ENCODE measurements at regions not wholly inside any gene's neighbourhood (a gene's known extent, or its start where the extent isn't known, plus 50 kb on each side); places are given as distances from the start of the nearest gene placed in this dataset.
"Not testable (repeated sequence)": the region's sequence is repeated elsewhere in the genome, so short reads cannot be mapped to it uniquely, and the experiment has no call there.

- no peak for DNase-seq (ENCODE audit: low spot score)
These were observed 190.8 kb downstream of the ADRA2A start for GRCh38 chr10:111267673-111268072.

DNA sequence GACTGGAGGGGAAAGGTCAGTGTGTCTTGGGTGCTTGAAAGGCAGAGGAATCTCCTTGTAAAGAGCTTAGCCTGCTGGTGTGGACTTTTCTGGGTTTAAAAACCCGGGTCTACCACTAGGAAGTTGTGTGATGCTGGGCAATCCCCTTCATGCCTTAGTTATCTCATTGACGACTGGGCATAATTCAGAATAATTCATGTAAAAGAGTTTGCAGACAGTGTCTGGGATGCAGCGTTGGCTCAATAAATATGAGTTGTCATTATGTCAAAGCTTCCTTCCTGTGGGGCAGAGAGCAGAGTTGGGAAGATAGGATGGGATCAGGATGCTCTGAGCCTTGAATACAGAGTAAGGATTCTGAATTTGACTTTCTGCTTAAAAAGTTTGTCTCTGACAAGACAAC lies 196.4 kb downstream of the ADRA2A start:
- DNase-seq (ENCODE audit: low spot score), result no peak

DNA sequence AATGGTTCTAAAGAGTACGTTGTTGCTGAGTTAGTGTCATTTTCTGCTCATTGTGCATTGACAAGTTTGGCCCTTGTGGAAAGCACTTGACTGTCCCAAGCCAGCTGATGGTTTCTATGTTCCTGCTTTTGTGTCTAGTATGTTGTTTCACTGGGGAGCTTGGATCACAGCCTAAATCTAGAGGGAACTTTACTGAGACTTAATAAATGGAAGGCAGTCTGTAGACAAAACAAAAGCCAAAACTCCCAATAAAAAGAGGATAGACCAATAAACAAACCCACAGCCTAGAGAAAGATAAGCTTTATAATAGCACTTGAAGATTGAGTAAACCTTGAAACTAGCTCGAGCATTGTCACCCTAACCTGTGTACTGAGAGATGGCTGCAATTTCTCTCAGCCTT lies 196.8 kb downstream of the ADRA2A start:
- no peak for DNase-seq (ENCODE audit: low spot score)

GRCh38 chr10:111275091-111275490 lies 198.3 kb downstream of the ADRA2A start:
- no peak for DNase-seq (ENCODE audit: low spot score)

GRCh38 chr10:111277661-111278060 lies 200.8 kb downstream of the ADRA2A start:
- DNase-seq (ENCODE audit: low spot score), result no peak

- no peak for DNase-seq (ENCODE audit: low spot score)
These were observed 201.4 kb downstream of the ADRA2A start for GRCh38 chr10:111278266-111278665.

GRCh38 chr10:111281516-111281915 lies 204.7 kb downstream of the ADRA2A start:
- no peak for DNase-seq (ENCODE audit: low spot score)

DNA sequence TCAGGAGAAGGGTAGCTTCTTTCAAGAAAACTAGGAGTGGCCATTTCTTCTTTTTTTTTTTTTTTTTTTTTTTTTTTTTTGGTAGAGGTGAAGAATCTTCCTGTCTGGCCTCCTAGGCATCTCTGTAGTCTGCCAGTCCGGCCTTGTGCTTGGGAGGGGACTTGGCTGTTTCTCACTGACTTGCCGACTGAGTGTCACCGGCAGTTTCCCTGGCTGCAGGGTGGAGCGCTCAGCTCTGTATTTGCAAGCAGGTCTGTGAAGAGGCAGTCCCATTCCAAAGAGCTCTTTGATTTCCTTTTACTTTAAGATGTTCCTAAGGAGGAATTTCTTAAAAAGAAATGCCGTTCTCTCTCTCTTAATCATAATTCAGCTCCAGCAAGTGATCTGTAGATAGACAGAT lies 212.6 kb downstream of the ADRA2A start:
- DNase-seq (ENCODE audit: low spot score), result no peak

DNA sequence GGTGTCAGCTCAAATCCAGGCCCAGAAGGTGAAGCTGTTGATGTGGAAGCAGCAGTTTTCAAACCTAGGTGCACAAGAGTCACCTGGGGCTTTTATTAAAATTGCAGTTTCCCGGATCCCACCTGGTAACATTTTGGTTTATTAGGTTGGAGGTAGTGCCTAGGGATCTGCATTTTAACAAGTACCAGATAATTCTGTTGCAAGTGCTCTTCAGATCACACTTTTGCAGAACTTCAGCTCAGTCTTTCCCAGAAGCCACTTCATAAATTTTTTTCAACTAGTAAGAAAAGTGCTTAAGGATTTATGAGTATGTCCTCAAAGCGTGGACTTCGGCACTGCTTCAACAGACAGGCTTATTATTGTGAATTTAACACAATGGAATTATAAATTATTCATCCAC lies 213.8 kb downstream of the ADRA2A start:
- DNase-seq (ENCODE audit: low spot score), result no peak

DNA sequence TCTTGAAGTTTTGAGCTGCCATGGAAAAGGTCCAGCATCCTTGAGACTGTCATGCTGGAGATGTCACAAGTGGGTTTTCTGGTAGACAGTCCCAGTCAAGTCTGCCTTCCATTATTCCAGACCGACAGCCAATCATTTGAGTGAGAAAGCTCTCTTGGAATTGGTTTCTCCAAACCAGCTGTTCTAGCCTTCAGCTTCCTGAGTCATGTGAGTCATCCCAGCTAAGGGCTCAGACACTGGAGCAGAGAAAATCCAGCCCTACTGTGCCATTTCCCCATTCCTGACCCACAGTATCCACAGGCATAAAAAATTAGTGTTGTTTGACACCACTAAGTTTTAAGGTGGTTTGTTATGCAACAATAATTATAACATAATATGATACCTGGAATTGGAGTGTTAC lies 219.0 kb downstream of the ADRA2A start:
- no peak for DNase-seq (ENCODE audit: low spot score)

DNA sequence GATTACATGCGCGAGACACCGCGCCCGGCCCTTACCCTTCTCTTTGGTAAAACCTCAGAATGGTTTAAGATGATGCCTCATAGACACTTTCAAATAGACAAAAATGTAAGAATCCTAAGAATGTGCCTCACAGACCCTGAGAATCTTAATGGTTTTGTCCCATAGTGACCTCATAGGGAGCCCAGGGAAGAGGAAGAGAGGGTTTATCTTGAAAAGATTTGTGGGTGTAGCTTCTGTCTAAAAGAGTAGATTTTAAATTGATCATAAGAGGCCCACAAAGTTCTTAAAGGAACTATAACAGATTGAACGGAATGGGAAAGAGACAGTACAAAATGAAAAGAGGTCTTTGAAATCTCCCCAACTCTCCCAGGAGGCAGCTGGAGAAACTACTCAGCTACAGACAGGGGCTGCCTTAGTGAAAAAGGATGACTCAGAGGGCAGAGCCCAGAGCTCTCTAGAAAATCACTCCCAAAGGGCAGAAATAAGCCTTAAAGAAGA lies 220.6 kb downstream of the ADRA2A start:
- DNase-seq (ENCODE audit: low spot score), result no peak

GRCh38 chr10:111298031-111298430 lies 221.2 kb downstream of the ADRA2A start:
- no peak for DNase-seq (ENCODE audit: low spot score)

DNA sequence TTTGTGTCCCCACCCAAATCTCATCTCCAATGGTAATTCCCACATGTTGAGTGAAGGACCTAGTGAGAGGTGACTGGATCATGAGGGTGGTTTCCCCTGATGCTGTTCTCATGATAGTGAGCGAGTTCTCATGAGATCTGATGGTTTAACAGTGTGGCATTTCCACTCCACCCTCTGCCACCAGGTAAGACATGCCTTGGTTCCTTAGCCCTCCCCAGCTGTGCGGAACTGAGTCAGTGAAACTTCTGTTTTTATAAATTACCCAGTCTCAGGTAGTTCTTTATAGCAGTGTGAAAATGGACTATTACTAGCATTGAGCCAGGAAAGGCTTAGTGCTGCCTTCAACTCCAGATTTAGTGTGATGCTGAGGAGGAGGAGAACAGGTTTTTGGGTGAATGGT lies 222.2 kb downstream of the ADRA2A start:
- no peak for DNase-seq (ENCODE audit: low spot score)

GRCh38 chr10:111303887-111304286 lies 227.1 kb downstream of the ADRA2A start:
- no peak for DNase-seq (ENCODE audit: low spot score)

DNA sequence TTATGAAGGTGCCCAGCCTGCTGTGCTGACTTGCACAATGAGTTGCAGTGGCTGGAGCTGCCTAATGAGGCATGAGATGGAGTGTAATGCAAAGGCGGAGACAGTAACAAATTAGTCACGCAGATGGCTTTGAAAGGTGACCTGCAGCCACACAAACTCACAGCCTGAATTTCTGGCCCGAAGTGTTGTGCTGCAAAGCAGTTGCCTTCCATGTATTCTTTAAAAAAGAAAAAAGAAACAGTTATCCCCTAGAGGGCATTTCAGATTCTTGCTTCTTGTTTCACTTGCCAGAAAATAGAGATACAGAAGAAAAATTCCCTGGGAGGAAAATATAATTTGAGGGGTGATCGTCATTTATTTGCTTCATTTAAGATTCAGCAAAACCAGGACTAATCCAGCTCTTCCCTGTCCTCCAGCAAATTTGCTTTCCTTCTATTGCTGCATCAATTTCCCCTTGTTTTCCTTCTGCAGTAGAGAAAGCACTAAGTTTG lies 239.9 kb downstream of the ADRA2A start:
- no peak for DNase-seq (ENCODE audit: low spot score)

DNA sequence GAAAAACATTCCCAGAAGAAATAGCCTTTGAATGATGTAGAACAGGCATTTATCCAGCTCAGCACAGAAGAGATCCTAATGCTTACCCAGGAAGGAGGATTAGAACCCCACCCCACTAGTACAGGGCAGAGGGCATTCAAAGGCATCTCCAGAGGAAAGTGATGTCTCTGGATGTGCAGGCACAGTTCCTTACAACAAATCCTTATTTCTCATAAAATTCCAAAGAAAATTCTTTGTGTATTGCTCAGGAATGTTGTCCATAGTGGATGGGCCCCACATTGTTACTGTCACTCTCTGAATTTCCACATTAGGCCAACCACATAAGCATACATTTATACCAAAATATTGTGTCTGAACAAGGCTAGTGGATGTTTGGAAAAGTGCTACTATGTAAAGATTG lies 243.0 kb downstream of the ADRA2A start:
- no peak for DNase-seq (ENCODE audit: low spot score)

DNA sequence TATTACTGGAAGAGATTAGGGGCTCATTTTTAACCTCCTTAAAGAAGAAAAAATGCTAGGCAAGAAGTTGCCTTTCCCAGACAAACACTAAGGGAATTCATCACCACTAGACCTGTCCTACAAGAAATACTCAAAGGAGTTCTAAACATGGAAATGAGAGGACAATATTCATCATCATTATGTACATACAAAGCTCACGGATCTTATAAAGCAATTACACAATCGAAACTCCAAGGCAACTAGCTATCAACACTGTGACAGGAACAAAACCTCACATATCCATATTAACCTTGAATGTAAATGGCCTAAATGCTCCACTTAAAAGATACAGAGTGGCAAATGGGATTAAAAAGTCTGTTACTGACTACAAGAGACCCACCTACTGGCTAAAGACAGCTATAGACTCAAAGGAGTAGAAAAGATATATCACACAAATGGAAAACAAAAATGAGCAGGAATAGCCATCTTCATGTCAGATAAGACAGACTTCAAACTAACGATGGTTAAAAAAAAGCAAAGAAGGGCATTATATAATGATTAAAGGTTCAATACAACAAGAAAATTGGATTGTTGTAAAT lies 246.6 kb downstream of the ADRA2A start:
- no peak for DNase-seq (ENCODE audit: low spot score)

DNA sequence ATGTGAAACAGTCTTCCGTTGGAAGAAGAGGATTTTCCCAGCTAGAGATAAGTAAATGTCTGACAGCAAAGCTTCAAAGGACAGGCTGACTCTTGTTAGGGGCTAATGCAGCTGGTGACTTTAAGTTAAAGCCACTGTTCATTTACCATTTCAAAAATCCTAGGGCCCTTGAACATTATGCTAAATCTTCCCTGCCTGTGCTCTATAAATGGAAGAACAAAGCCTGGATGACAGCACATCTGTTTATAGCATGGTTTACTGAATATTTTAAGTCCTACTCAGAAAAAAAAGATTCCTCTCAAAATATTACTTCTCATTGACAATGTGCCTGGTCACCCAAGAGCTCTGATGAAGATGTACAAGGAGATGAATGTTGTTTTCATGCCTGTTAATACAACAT lies 255.3 kb downstream of the ADRA2A start:
- not testable (repeated sequence) for DNase-seq (ENCODE audit: low spot score)

- DNase-seq (ENCODE audit: low spot score), result no peak
These were observed 259.0 kb downstream of the ADRA2A start for GRCh38 chr10:111335826-111336225.

- no peak for DNase-seq (ENCODE audit: low spot score)
These were observed 261.2 kb downstream of the ADRA2A start for GRCh38 chr10:111338035-111338434.

GRCh38 chr10:111338805-111339204 lies 262.0 kb downstream of the ADRA2A start:
- DNase-seq (ENCODE audit: low spot score), result no peak

DNA sequence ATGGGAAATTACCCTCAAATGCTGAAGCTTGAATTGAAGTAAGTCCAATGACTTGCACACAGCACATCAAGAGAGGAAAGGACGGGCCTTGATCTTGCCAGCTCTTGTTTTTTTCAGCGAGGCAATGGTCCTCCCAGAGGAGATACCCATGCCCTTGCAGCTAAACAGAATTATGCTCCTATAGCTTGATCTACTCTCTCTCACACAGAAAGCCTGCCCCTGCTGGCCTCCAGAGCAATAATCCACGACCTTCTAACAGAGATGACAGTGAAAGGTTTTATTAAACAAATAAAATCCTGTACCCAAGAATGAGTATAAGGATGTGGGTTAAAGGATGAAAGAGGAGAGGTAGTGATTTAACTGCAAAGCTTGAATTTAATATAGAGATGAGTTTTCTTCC lies 268.0 kb downstream of the ADRA2A start:
- no peak for DNase-seq (ENCODE audit: low spot score)

DNA sequence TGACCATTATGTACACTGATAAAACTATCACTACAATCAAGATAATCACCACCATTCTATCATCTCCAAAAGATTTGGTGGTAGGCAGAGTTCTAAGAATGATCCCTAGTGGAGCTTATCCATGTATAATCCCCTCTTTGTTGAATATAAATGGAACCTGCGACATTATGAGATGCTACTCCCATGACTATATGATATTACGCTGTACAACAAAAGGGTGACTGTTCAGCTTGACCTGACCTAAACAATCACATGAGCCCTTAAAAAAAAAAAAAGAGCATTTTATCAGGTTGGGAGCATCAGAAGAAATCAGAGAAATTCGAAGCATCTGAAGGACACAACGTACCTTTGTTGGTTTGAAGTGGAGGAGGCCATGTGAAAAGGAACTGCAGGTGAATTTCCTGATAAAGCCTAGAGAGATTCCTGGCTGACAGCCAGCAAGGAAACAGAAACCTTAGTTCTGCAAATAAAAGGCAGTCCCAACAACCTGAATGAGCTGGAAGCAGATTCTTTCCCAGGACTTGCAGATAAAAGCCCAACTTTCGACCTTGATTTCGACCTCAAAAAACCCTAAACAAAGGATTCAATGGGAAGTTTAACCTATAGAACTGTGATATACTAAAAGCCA lies 270.7 kb downstream of the ADRA2A start:
- no peak for DNase-seq (ENCODE audit: low spot score)

GRCh38 chr10:111348076-111348475 lies 271.2 kb downstream of the ADRA2A start:
- no peak for DNase-seq (ENCODE audit: low spot score)
